Heart right ventricle (tissue), 16 donors: ENCODE measurements at regions not wholly inside any gene's neighbourhood (a gene's known extent, or its start where the extent isn't known, plus 50 kb on each side); places are given as distances from the start of the nearest gene placed in this dataset.

Experiments
- ATAC-seq, 8 donors: fragments of 200-7000 bp; cut with Tn5 transposase; one replicate each; pipeline ENCODE4 v1.9.1; 2020; ENCODE audit warnings: mild to moderate bottlenecking in 8 of 8, moderate library complexity in 8 of 8, moderate number of reproducible peaks in 1 of 8
- DNase-seq, 2 donors: peaks; one replicate each; pipeline ENCODE4 v3.0.0-alpha.2; 2020
- H3K27ac ChIP-seq, 10 donors: fragments of 200-600 bp; sonication (generic) in 2 of 10; one replicate each; pipeline versions ENCODE4 v1.5.0 to v1.8.0; 2020 to 2022; ENCODE audit warnings: mild to moderate bottlenecking in 3 of 10
- H3K27me3 ChIP-seq, 7 donors: fragments of 200-600 bp; one replicate each; pipeline ENCODE4 v1.8.0; 2021 to 2022; ENCODE audit warnings: mild to moderate bottlenecking in 2 of 7
- H3K36me3 ChIP-seq, 9 donors: fragments of 200-600 bp; sonication (generic) in 1 of 9; one replicate each; pipeline versions ENCODE4 v1.5.0 to v1.8.0; 2020 to 2022; ENCODE audit warnings: mild to moderate bottlenecking in 2 of 9
- H3K4me1 ChIP-seq, 9 donors: fragments of 200-600 bp; sonication (generic) in 1 of 9; one replicate each; pipeline versions ENCODE4 v1.5.0 to v1.8.0; 2020 to 2022; ENCODE audit warnings: mild to moderate bottlenecking in 4 of 9
- H3K4me3 ChIP-seq, 10 donors: fragments of 200-600 bp; sonication (generic) in 2 of 10; one replicate each; pipeline versions ENCODE4 v1.5.0 to v1.8.0; 2020 to 2022; ENCODE audit warnings: mild to moderate bottlenecking in 7 of 10, moderate library complexity in 2 of 10
- H3K9me3 ChIP-seq, 11 donors: fragments of 200-600 bp in 10 of 11; sonication (generic) in 2 of 11; one replicate each; pipeline versions ENCODE4 v1.5.0 to v1.8.0; 2013 to 2022; ENCODE audit warnings: mild to moderate bottlenecking in 2 of 11, control low read depth in 1 of 11, moderate library complexity in 1 of 11
- WGBS, 2 donors: extraction: QIAGEN DNeasy Blood & Tissue Kit; methylation state at CpG; one replicate each; pipeline ENCODE4 v1.1.7; 2013; ENCODE audit warnings: inconsistent platforms in 1 of 2; 5-methylcytosine and 5-hydroxymethylcytosine counted together
- intact Hi-C, 10 donors: fragments of 100-400 bp; cut with DNase I; formaldehyde crosslinking; loops; one replicate each; pipeline versions ENCODE4 v1.11.1 to v1.14.2; 2022
- TF ChIP-seq, protein P1 (sequence below), 9 donors: fragments of 200-600 bp; sonication (generic) in 2 of 9; IDR thresholded peaks; one replicate each; pipeline versions ENCODE4 v1.5.0 to v1.8.0; 2021 to 2022; ENCODE audit warnings: antibody characterized with exemption in 9 of 9, mild to moderate bottlenecking in 5 of 9, moderate library complexity in 1 of 9
- donor health status: Arrhythmogenic right ventricular cardiomyopathy.
- donor health status: ischemic (EF 13 %, LVEDD 7.1; RV severe dilation, severe dysfunction).
- donor health status: healthy with polysubstance abuse.
- donor health status: DM: no; HTN: yes; CAD: no.
- donor health status: DM: no; HTN: no; CAD: no.
- donor health status: ischemic (EF 25% LVEDD 6.9; RV normal size, moderate dysfunction).
- donor health status: ischemic (EF 25% LVEDD 5.7; RV mildly dilated, moderate dysfunction).
- donor health status: healthy.
- donor health status: DM: yes; HTN: yes; CAD: no.
- donor health status: Ischemic cardiomyopathy.
- donor health status: ischemic (EF 35%, LVEDD 5.7; RV mildly dilated, moderate dysfunction).
- donor health status: nonischemic (EF 11% LVEDD 7.7; RV severe dilation, severe dysfunction).
- donor health status: DM: yes; HTN: yes; CAD: no.
- donor health status: PGD.
- donor health status: ischemic (EF 29% LVEDD 5.4; RV normal size, mild dysfunction).
- donor health status: nonischemic (EF 23%, LVEDD 6.1; RV moderate dilation, normal function).

DNA sequence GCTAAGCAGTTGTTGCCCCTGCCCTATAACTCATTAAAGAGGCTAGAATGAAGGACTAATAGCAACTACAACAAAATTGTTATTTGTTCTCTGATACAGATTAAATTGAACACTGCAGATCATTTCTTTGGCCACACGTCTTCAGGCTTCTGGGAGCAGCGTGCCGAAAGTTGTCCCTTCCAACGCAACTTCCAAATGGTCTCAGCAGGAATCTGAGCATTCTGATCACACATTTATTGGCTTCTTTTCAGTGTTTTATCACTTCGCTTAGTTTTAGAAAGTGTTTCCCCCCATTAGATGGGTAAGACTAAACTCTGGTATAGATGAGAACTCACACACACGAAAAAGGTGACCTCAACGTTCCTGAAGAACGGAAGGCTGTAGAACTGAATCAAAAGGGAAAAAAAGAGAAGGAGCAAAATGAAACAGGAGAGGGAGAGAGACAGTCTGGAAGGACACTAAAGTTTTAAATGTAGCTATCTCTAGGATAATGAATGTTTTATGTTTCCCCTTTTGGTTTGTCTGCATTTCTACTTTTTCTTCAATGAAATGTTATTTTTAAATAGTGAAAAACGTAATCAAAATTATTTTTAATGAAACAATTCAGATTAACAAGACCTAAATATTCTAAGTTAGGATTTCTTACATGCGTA is 336.5 kb downstream of the RRAGC start:
- Histone ChIP-seq H3K4me3 (no peak overlapping the region), H3K27ac (no peak overlapping the region), H3K4me1 (no peaks in the 10 kb centered on the region), H3K27me3 (peaks cover 0 to 68% (median 45%) of the 10 kb centered on the region in 7 donors), H3K9me3 (no peaks in the 10 kb centered on the region), H3K36me3 (no peaks in the 10 kb centered on the region)
- DNase-seq = no peak
- intact Hi-C loops = no loop called here
- WGBS, 2 donors = 66 to 71% methylated on average over 10 of the region's 10 CpGs
- ATAC-seq = no peak
- TF ChIP-seq, protein P1, sequence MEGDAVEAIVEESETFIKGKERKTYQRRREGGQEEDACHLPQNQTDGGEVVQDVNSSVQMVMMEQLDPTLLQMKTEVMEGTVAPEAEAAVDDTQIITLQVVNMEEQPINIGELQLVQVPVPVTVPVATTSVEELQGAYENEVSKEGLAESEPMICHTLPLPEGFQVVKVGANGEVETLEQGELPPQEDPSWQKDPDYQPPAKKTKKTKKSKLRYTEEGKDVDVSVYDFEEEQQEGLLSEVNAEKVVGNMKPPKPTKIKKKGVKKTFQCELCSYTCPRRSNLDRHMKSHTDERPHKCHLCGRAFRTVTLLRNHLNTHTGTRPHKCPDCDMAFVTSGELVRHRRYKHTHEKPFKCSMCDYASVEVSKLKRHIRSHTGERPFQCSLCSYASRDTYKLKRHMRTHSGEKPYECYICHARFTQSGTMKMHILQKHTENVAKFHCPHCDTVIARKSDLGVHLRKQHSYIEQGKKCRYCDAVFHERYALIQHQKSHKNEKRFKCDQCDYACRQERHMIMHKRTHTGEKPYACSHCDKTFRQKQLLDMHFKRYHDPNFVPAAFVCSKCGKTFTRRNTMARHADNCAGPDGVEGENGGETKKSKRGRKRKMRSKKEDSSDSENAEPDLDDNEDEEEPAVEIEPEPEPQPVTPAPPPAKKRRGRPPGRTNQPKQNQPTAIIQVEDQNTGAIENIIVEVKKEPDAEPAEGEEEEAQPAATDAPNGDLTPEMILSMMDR (IDR thresholded peaks at IDR 0.05) = no peak

DNA sequence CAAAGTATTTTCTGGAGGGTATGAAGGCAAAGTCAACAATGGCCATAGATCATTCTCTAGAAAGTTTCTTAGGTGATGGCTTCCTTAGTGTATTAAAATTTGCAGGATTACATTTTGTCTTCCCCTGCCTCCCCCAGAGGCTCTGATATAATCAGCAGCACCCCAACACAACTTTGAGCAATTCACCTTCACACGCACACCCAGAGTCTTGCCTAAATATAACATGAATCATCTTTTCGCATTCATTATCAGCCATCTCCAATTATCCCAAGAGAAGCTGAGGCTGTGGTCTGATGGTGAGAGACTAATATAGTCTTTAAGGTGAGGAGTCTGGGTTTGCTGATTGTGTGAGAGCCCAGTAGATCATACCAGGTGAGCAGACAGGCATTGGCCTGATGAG is 343.0 kb downstream of the RRAGC start:
- DNase-seq = no peak
- Histone ChIP-seq H3K27ac (no peak overlapping the region), H3K4me3 (no peak overlapping the region), H3K4me1 (peaks cover 0 to 9% (median 0%) of the 10 kb centered on the region in 9 donors), H3K36me3 (no peaks in the 10 kb centered on the region), H3K27me3 (peaks cover 0 to 33% (median 12%) of the 10 kb centered on the region in 7 donors), H3K9me3 (no peaks in the 10 kb centered on the region)
- ATAC-seq = no peak
- TF ChIP-seq, protein P1 (IDR thresholded peaks at IDR 0.05) = no peak
- WGBS, 2 donors = 93 to 96% methylated on average over 2 of the region's 2 CpGs
- intact Hi-C loops = no loop called here

DNA sequence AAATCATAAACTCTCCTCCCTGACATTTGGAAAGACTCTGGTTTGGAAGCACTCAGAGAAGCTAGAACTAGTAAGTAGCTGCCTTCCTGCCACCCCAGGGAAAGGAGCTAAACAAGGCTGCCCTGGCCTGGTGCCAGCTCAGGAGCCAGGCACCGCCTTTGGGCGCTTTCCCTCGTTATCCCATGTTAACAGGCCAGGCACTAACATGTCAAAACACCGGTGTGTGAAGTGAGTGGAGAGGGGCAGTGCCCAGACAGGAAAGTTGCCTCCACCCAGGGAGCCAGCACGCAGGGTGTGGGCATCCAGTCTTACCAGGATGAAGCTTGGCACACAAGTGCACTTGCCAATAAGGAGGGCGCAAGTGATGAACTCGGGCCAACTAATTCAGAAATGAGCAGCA is 346.8 kb downstream of the RRAGC start:
- intact Hi-C loops = no loop called here
- TF ChIP-seq, protein P1 (IDR thresholded peaks at IDR 0.05) = no peak
- no peak for DNase-seq

DNA sequence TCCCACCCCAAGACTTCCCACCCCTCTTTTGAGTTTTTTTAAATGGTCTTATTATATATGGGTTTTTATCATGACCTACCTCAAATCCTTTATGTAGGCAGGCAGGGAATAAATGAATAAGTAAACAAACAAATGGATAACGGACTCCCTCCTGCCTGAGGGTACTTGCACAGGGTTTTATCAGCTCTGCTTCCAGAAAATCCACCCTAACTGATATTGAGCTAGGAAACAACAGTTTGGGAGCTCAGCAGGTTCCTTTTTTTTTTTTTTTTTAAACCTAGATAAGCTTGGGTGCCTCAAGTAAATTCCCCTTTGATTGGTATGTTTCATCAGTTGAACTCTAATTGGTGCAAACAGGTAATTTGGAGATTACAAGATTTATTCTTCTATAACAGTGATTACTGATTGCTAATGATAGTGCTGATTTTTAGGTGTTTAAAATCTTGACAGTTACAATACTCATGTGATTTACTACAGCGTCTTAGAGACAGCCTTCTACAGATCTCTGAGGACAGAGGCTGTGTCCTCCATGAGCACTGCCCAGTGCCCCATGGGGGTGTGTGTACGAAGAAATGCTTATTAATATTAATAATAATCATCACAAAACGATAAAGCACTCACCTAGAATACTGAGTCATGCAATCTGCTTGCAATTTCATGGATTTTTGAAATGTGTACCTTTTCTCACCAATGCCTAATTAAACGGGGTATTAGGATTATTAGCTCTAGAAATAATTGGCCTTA is 347.4 kb downstream of the RRAGC start:
- Histone ChIP-seq H3K4me3 (no peak overlapping the region), H3K27ac (no peak overlapping the region), H3K27me3 (peaks cover 0 to 57% (median 34%) of the 10 kb centered on the region in 7 donors), H3K9me3 (no peaks in the 10 kb centered on the region), H3K36me3 (no peaks in the 10 kb centered on the region), H3K4me1 (peaks cover 0 to 18% (median 0%) of the 10 kb centered on the region in 9 donors)
- ATAC-seq (no peak), DNase-seq (no peak)
- intact Hi-C loops = no loop called here
- WGBS, 2 donors = 63 to 65% methylated on average over 5 of the region's 5 CpGs
- TF ChIP-seq, protein P1 (IDR thresholded peaks at IDR 0.05) = no peak

More for the DNA sequence above, 346.8 kb downstream of the RRAGC start:
- Histone ChIP-seq H3K36me3 (no peaks in the 10 kb centered on the region), H3K4me3 (no peak overlapping the region), H3K27me3 (peaks cover 0 to 55% (median 34%) of the 10 kb centered on the region in 7 donors), H3K9me3 (no peaks in the 10 kb centered on the region), H3K4me1 (peaks cover 0 to 15% (median 0%) of the 10 kb centered on the region in 9 donors), H3K27ac (no peak overlapping the region)
- WGBS, 2 donors = 52 to 62% methylated on average over 7 of the region's 7 CpGs
- ATAC-seq = no peak
